ENCODE measurements at regions not wholly inside any gene's neighbourhood (a gene's known extent, or its start where the extent isn't known, plus 50 kb on each side); places are given as distances from the start of the nearest gene placed in this dataset.
"Not testable (repeated sequence)": the region's sequence is repeated elsewhere in the genome, so short reads cannot be mapped to it uniquely, and the experiment has no call there.

GRCh38 chr7:69232445-69233376 lies 365.6 kb upstream of the AUTS2 start:
- peaks cover 27% of the 10 kb centered on the region for H3K27me3 ChIP-seq (ENCODE audit: insufficient read depth, low read length)
- H3K4me3 ChIP-seq (ENCODE audit: low read length): no peak overlapping the region
- no peaks in the 10 kb centered on the region for H3K36me3 ChIP-seq (ENCODE audit: insufficient read depth, low read length)
- H2AFZ ChIP-seq (ENCODE audit: low read depth, low read length): no peak overlapping the region
- H3K9me3 ChIP-seq (ENCODE audit: low read length): no peaks in the 10 kb centered on the region
- no peaks in the 10 kb centered on the region for H3K4me1 ChIP-seq (ENCODE audit: insufficient read depth, low read length)

GRCh38 chr7:69237541-69237940 lies 360.7 kb upstream of the AUTS2 start:
- H3K36me3 ChIP-seq (ENCODE audit: insufficient read depth, low read length): no peaks in the 10 kb centered on the region
- no peaks in the 10 kb centered on the region for H3K9me3 ChIP-seq (ENCODE audit: low read length)
- H3K27me3 ChIP-seq (ENCODE audit: insufficient read depth, low read length): peaks cover 22% of the 10 kb centered on the region
- H3K4me1 ChIP-seq (ENCODE audit: insufficient read depth, low read length): no peaks in the 10 kb centered on the region
- no peak overlapping the region for H3K4me3 ChIP-seq (ENCODE audit: low read length)
- no peak overlapping the region for H2AFZ ChIP-seq (ENCODE audit: low read depth, low read length)

GRCh38 chr7:69243016-69243415 lies 355.3 kb upstream of the AUTS2 start:
- H3K4me1 ChIP-seq (ENCODE audit: insufficient read depth, low read length): peaks cover 6% of the 10 kb centered on the region

GRCh38 chr7:69244701-69245100 lies 353.6 kb upstream of the AUTS2 start:
- no peak overlapping the region for H2AFZ ChIP-seq (ENCODE audit: low read depth, low read length)
- H3K36me3 ChIP-seq (ENCODE audit: insufficient read depth, low read length): no peaks in the 10 kb centered on the region
- peaks cover 9% of the 10 kb centered on the region for H3K4me1 ChIP-seq (ENCODE audit: insufficient read depth, low read length)
- H3K27me3 ChIP-seq (ENCODE audit: insufficient read depth, low read length): no peaks in the 10 kb centered on the region
- H3K9me3 ChIP-seq (ENCODE audit: low read length): no peaks in the 10 kb centered on the region
- no peak overlapping the region for H3K4me3 ChIP-seq (ENCODE audit: low read length)

More at GRCh38 chr7:69243016-69243415, 355.3 kb upstream of the AUTS2 start:
- Histone ChIP-seq H3K36me3 (ENCODE audit: insufficient read depth, low read length) (no peaks in the 10 kb centered on the region), H3K27me3 (ENCODE audit: insufficient read depth, low read length) (no peaks in the 10 kb centered on the region), H2AFZ (ENCODE audit: low read depth, low read length) (no peak overlapping the region), H3K4me3 (ENCODE audit: low read length) (no peak overlapping the region), H3K9me3 (ENCODE audit: low read length) (no peaks in the 10 kb centered on the region)

GRCh38 chr7:69245646-69246045 lies 352.6 kb upstream of the AUTS2 start:
- Histone ChIP-seq H3K36me3 (ENCODE audit: insufficient read depth, low read length) (no peaks in the 10 kb centered on the region), H2AFZ (ENCODE audit: low read depth, low read length) (no peak overlapping the region), H3K9me3 (ENCODE audit: low read length) (no peaks in the 10 kb centered on the region), H3K4me3 (ENCODE audit: low read length) (no peak overlapping the region), H3K4me1 (ENCODE audit: insufficient read depth, low read length) (peaks cover 9% of the 10 kb centered on the region), H3K27me3 (ENCODE audit: insufficient read depth, low read length) (no peaks in the 10 kb centered on the region)

- Histone ChIP-seq H3K4me3 (ENCODE audit: low read length) (no peak overlapping the region), H3K27me3 (ENCODE audit: insufficient read depth, low read length) (no peaks in the 10 kb centered on the region), H3K36me3 (ENCODE audit: insufficient read depth, low read length) (no peaks in the 10 kb centered on the region), H3K9me3 (ENCODE audit: low read length) (peaks cover 1% of the 10 kb centered on the region), H3K4me1 (ENCODE audit: insufficient read depth, low read length) (peaks cover 9% of the 10 kb centered on the region), H2AFZ (ENCODE audit: low read depth, low read length) (no peak overlapping the region)
Measured at GRCh38 chr7:69246758-69247157, 351.5 kb upstream of the AUTS2 start.

GRCh38 chr7:69248382-69248828 lies 349.9 kb upstream of the AUTS2 start:
- not testable (repeated sequence) for H3K36me3 ChIP-seq (ENCODE audit: insufficient read depth, low read length); H3K4me1 ChIP-seq (ENCODE audit: insufficient read depth, low read length); H3K27me3 ChIP-seq (ENCODE audit: insufficient read depth, low read length); H2AFZ ChIP-seq (ENCODE audit: low read depth, low read length); H3K9me3 ChIP-seq (ENCODE audit: low read length); H3K4me3 ChIP-seq (ENCODE audit: low read length)

GRCh38 chr7:69250958-69251357 lies 347.3 kb upstream of the AUTS2 start:
- no peaks in the 10 kb centered on the region for H3K36me3 ChIP-seq (ENCODE audit: insufficient read depth, low read length)
- peaks cover 4% of the 10 kb centered on the region for H3K4me1 ChIP-seq (ENCODE audit: insufficient read depth, low read length)
- no peaks in the 10 kb centered on the region for H3K27me3 ChIP-seq (ENCODE audit: insufficient read depth, low read length)
- no peak overlapping the region for H2AFZ ChIP-seq (ENCODE audit: low read depth, low read length)
- H3K9me3 ChIP-seq (ENCODE audit: low read length): peaks cover 2% of the 10 kb centered on the region
- H3K4me3 ChIP-seq (ENCODE audit: low read length): no peak overlapping the region

- Histone ChIP-seq H3K4me1 (ENCODE audit: insufficient read depth, low read length) (no peaks in the 10 kb centered on the region), H3K36me3 (ENCODE audit: insufficient read depth, low read length) (no peaks in the 10 kb centered on the region), H3K9me3 (ENCODE audit: low read length) (peaks cover 2% of the 10 kb centered on the region), H3K27me3 (ENCODE audit: insufficient read depth, low read length) (no peaks in the 10 kb centered on the region), H3K4me3 (ENCODE audit: low read length) (no peak overlapping the region), H2AFZ (ENCODE audit: low read depth, low read length) (no peak overlapping the region)
Measured at GRCh38 chr7:69254643-69255042, 343.6 kb upstream of the AUTS2 start.

GRCh38 chr7:69256634-69257081 lies 341.6 kb upstream of the AUTS2 start:
- H3K4me1 ChIP-seq (ENCODE audit: insufficient read depth, low read length): no peaks in the 10 kb centered on the region
- H3K36me3 ChIP-seq (ENCODE audit: insufficient read depth, low read length): no peaks in the 10 kb centered on the region
- H3K9me3 ChIP-seq (ENCODE audit: low read length): peaks cover 1% of the 10 kb centered on the region
- H2AFZ ChIP-seq (ENCODE audit: low read depth, low read length): no peak overlapping the region
- H3K27me3 ChIP-seq (ENCODE audit: insufficient read depth, low read length): no peaks in the 10 kb centered on the region
- no peak overlapping the region for H3K4me3 ChIP-seq (ENCODE audit: low read length)

GRCh38 chr7:69257592-69257991 lies 340.7 kb upstream of the AUTS2 start:
- Histone ChIP-seq H3K27me3 (ENCODE audit: insufficient read depth, low read length) (no peaks in the 10 kb centered on the region), H3K9me3 (ENCODE audit: low read length) (no peaks in the 10 kb centered on the region), H3K4me3 (ENCODE audit: low read length) (no peak overlapping the region), H3K4me1 (ENCODE audit: insufficient read depth, low read length) (no peaks in the 10 kb centered on the region), H2AFZ (ENCODE audit: low read depth, low read length) (no peak overlapping the region), H3K36me3 (ENCODE audit: insufficient read depth, low read length) (no peaks in the 10 kb centered on the region)

GRCh38 chr7:69259445-69259844 lies 338.8 kb upstream of the AUTS2 start:
- Histone ChIP-seq H3K4me3 (ENCODE audit: low read length) (no peak overlapping the region), H3K27me3 (ENCODE audit: insufficient read depth, low read length) (no peaks in the 10 kb centered on the region), H3K4me1 (ENCODE audit: insufficient read depth, low read length) (no peaks in the 10 kb centered on the region), H3K9me3 (ENCODE audit: low read length) (no peaks in the 10 kb centered on the region), H2AFZ (ENCODE audit: low read depth, low read length) (no peak overlapping the region), H3K36me3 (ENCODE audit: insufficient read depth, low read length) (no peaks in the 10 kb centered on the region)

GRCh38 chr7:69260023-69260422 lies 338.3 kb upstream of the AUTS2 start:
- Histone ChIP-seq H3K9me3 (ENCODE audit: low read length) (no peaks in the 10 kb centered on the region), H3K4me1 (ENCODE audit: insufficient read depth, low read length) (no peaks in the 10 kb centered on the region), H3K27me3 (ENCODE audit: insufficient read depth, low read length) (no peaks in the 10 kb centered on the region), H3K36me3 (ENCODE audit: insufficient read depth, low read length) (no peaks in the 10 kb centered on the region), H3K4me3 (ENCODE audit: low read length) (no peak overlapping the region), H2AFZ (ENCODE audit: low read depth, low read length) (no peak overlapping the region)
